ENCODE measurements at regions not wholly inside any gene's neighbourhood (a gene's known extent, or its start where the extent isn't known, plus 50 kb on each side); places are given as distances from the start of the nearest gene placed in this dataset.

DNA sequence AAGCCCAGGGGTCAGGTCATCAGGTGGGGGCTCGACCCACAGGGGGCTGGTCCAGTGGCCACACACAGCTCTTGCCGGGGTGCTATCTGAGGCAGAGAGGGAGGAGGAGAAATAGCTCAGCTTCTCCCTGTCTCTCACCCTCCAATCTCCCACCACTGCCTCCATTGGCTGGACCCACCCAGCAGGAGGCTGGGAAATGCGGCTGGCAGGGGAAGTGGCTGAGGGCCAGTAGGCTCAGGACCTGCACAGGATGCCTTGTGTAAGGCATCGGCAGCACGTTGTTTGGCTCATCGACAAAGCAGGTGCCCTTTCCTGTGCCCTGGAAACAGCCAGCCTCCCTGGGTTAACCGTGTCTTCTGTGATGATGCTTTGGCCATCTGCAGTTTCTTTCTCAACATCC, 58.8 kb upstream of the SLC24A4 start:
- TF ChIP-seq, protein P1, sequence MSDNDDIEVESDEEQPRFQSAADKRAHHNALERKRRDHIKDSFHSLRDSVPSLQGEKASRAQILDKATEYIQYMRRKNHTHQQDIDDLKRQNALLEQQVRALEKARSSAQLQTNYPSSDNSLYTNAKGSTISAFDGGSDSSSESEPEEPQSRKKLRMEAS (CRISPR knock-in tag; IDR thresholded peaks at IDR 0.05) = no peak
- TF ChIP-seq, protein P2, sequence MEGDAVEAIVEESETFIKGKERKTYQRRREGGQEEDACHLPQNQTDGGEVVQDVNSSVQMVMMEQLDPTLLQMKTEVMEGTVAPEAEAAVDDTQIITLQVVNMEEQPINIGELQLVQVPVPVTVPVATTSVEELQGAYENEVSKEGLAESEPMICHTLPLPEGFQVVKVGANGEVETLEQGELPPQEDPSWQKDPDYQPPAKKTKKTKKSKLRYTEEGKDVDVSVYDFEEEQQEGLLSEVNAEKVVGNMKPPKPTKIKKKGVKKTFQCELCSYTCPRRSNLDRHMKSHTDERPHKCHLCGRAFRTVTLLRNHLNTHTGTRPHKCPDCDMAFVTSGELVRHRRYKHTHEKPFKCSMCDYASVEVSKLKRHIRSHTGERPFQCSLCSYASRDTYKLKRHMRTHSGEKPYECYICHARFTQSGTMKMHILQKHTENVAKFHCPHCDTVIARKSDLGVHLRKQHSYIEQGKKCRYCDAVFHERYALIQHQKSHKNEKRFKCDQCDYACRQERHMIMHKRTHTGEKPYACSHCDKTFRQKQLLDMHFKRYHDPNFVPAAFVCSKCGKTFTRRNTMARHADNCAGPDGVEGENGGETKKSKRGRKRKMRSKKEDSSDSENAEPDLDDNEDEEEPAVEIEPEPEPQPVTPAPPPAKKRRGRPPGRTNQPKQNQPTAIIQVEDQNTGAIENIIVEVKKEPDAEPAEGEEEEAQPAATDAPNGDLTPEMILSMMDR (IDR thresholded peaks at IDR 0.05) = no peak
- TF ChIP-seq TEAD4 (CRISPR knock-in tag; IDR thresholded peaks at IDR 0.05) (no peak), ZNF425 (CRISPR knock-in tag; conservative IDR thresholded peaks at IDR 0.05) (no peak), FOXP1 (CRISPR knock-in tag; IDR thresholded peaks at IDR 0.05; ENCODE audit: borderline replicate concordance) (no peak), GABPB1 (CRISPR knock-in tag; IDR thresholded peaks at IDR 0.05) (no peak), FOXJ3 (CRISPR knock-in tag; IDR thresholded peaks at IDR 0.05; ENCODE audit: borderline replicate concordance) (no peak)
- TF ChIP-seq, protein P3, sequence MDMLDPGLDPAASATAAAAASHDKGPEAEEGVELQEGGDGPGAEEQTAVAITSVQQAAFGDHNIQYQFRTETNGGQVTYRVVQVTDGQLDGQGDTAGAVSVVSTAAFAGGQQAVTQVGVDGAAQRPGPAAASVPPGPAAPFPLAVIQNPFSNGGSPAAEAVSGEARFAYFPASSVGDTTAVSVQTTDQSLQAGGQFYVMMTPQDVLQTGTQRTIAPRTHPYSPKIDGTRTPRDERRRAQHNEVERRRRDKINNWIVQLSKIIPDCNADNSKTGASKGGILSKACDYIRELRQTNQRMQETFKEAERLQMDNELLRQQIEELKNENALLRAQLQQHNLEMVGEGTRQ (CRISPR knock-in tag; IDR thresholded peaks at IDR 0.05) = no peak
